ENCODE measurements at regions not wholly inside any gene's neighbourhood (a gene's known extent, or its start where the extent isn't known, plus 50 kb on each side); places are given as distances from the start of the nearest gene placed in this dataset.

DNA sequence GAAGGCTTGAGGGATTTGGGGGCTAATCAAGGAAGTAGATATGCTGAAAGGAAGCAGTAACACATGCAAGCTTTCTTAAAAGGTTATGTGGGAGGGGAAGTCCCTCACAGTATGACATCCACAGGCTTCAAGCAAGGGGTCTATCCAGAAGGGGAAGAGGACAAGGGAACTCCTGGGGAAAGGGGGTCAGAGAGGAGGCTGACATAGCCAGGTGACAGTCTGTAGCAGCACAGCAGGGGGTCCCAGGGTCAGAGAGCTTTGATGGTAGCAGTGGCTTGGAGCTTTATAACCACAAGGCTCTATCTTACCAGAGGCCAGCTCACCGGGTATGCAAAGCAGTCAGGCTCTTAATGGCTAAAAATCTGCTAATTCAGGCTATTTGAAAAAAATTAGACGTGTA lies 150.6 kb upstream of the NSMCE3 start:
- intact Hi-C loops (cut with DNase I), result no loop called here
- no peaks in the 10 kb centered on the region for H3K36me3 ChIP-seq (ENCODE audit: control insufficient read depth in 1 of 2, insufficient read depth in 2 of 2, low read length in 1 of 2)
- no peak for DNase-seq
- WGBS, 2 donors, result 77 to 79% methylated on average over 2 of the region's 2 CpGs
- no peak for ATAC-seq (ENCODE audit: low FRiP score)
- no peak overlapping the region for H3K27ac ChIP-seq (ENCODE audit: low read depth in 1 of 2, low read length in 2 of 2)
- no peak overlapping the region for H3K4me3 ChIP-seq (ENCODE audit: low read length in 2 of 2)
- no peaks in the 10 kb centered on the region for H3K9me3 ChIP-seq (ENCODE audit: control insufficient read depth, low read length)
- H3K4me1 ChIP-seq (ENCODE audit: control insufficient read depth in 1 of 2, insufficient read depth in 2 of 2, low read length in 2 of 2), result no peaks in the 10 kb centered on the region
- no peaks in the 10 kb centered on the region for H3K27me3 ChIP-seq (ENCODE audit: control insufficient read depth in 1 of 2, insufficient read depth in 2 of 2, low read length in 1 of 2)

DNA sequence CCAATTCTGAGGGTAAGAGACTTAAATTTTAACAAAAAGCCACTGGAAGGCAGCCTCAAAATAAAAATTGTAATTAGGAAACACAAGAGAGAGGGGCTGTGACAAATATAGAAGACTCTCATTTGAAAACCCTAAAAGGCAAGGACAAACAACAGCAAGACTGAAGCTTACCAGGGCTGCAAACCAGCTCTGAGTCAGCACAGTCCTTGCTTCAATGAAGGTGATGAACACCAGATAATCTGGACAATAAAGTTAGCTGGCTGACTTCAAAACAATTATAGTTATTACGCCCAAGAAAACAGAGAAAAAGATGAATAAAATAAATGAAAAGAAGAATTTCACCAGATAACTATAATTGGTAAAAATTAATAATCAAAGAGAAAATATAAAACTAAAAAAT lies 149.3 kb upstream of the NSMCE3 start:
- H3K36me3 ChIP-seq (ENCODE audit: control insufficient read depth in 1 of 2, insufficient read depth in 2 of 2, low read length in 1 of 2), result no peaks in the 10 kb centered on the region
- no peak overlapping the region for H3K27ac ChIP-seq (ENCODE audit: low read depth in 1 of 2, low read length in 2 of 2)
- H3K4me1 ChIP-seq (ENCODE audit: control insufficient read depth in 1 of 2, insufficient read depth in 2 of 2, low read length in 2 of 2), result no peaks in the 10 kb centered on the region
- ATAC-seq (ENCODE audit: low FRiP score), result no peak
- no peaks in the 10 kb centered on the region for H3K27me3 ChIP-seq (ENCODE audit: control insufficient read depth in 1 of 2, insufficient read depth in 2 of 2, low read length in 1 of 2)
- intact Hi-C loops (cut with DNase I), result no loop called here
- no peak for DNase-seq
- WGBS, 2 donors, result 97% methylated on average over 1 of the region's 1 CpG
- H3K4me3 ChIP-seq (ENCODE audit: low read length in 2 of 2), result no peak overlapping the region
- H3K9me3 ChIP-seq (ENCODE audit: control insufficient read depth, low read length), result no peaks in the 10 kb centered on the region

DNA sequence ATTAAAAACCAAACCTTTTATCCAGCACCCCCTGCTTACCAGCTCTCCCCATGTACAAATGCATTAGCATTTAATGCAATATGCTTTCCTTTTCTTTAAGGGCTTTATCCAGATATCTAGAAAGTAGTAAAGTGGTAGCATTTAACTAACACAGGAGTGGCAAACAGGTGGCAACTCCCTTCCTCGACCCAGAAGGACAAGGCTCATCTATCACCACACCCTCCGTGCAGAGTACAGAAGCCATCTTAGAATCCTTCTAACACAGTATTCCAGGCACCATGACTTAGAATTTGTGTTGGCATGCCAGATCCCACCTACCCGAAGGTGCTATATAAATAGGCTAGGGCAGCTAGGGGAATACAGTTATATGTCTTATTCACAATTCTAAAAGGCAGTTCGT lies 148.6 kb upstream of the NSMCE3 start:
- H3K27ac ChIP-seq (ENCODE audit: low read depth in 1 of 2, low read length in 2 of 2), result no peak overlapping the region
- no peak for DNase-seq

DNA sequence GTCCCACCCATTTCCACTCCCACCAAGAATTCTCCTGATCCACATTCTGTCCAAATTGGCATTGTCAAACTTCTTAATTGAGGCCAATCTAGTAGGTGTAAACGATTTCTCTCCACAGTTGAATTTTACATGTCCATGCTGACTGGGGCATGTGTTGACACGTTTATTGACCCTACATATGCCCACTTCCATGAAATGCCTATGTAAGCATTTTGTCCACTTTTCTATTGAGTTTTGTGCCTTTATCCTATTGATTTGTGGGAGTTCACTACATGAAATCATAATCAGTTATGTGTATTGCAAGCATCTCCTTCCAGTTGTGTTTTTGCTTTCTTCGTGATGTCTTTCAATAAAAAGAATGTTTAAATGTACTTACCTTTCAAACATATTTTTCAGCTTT lies 141.7 kb upstream of the NSMCE3 start:
- WGBS, 2 donors, result 87 to 91% methylated on average over 3 of the region's 3 CpGs
- Histone ChIP-seq H3K36me3 (ENCODE audit: control insufficient read depth in 1 of 2, insufficient read depth in 2 of 2, low read length in 1 of 2) (no peaks in the 10 kb centered on the region), H3K4me1 (ENCODE audit: control insufficient read depth in 1 of 2, insufficient read depth in 2 of 2, low read length in 2 of 2) (no peaks in the 10 kb centered on the region), H3K4me3 (ENCODE audit: low read length in 2 of 2) (no peak overlapping the region), H3K27ac (ENCODE audit: low read depth in 1 of 2, low read length in 2 of 2) (no peak overlapping the region), H3K9me3 (ENCODE audit: control insufficient read depth, low read length) (no peaks in the 10 kb centered on the region), H3K27me3 (ENCODE audit: control insufficient read depth in 1 of 2, insufficient read depth in 2 of 2, low read length in 1 of 2) (no peaks in the 10 kb centered on the region)
- DNase-seq, result no peak
- ATAC-seq (ENCODE audit: low FRiP score), result no peak
- intact Hi-C loops (cut with DNase I), result loop anchor here in 1 of 2 donors (1.0 kb wide), 1 partner anchor 23 kb away; no protein-coding TSS in a partner anchor

More for the DNA sequence above, 148.6 kb upstream of the NSMCE3 start:
- WGBS, 2 donors, result 65 to 79% methylated on average over 4 of the region's 4 CpGs
- no peaks in the 10 kb centered on the region for H3K27me3 ChIP-seq (ENCODE audit: control insufficient read depth in 1 of 2, insufficient read depth in 2 of 2, low read length in 1 of 2)
- no peak overlapping the region for H3K4me3 ChIP-seq (ENCODE audit: low read length in 2 of 2)
- intact Hi-C loops (cut with DNase I), result no loop called here
- no peaks in the 10 kb centered on the region for H3K36me3 ChIP-seq (ENCODE audit: control insufficient read depth in 1 of 2, insufficient read depth in 2 of 2, low read length in 1 of 2)
- H3K9me3 ChIP-seq (ENCODE audit: control insufficient read depth, low read length), result no peaks in the 10 kb centered on the region
- no peak for ATAC-seq (ENCODE audit: low FRiP score)
- no peaks in the 10 kb centered on the region for H3K4me1 ChIP-seq (ENCODE audit: control insufficient read depth in 1 of 2, insufficient read depth in 2 of 2, low read length in 2 of 2)

DNA sequence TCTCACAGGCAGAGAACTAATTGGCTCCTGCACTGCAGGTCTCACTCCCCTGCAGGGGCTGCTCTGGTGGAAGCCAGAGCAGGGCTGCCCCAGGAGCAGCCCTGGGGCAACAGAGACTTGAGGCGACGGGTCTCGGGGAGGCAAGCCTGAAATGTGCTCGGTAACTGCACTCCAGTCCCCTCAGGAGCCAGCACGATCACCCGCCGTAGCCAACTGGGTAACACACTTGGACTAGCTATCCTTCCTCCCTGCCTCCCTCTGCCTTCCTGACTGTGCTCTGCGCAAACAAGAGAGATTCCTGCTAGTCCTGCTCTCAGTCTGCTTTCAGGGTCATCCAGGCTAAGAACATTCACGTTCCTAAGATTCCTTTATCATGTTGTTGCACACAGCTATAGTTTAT lies 140.7 kb upstream of the NSMCE3 start:
- Histone ChIP-seq H3K4me3 (ENCODE audit: low read length in 2 of 2) (no peak overlapping the region), H3K9me3 (ENCODE audit: control insufficient read depth, low read length) (no peaks in the 10 kb centered on the region), H3K27ac (ENCODE audit: low read depth in 1 of 2, low read length in 2 of 2) (no peak overlapping the region), H3K4me1 (ENCODE audit: control insufficient read depth in 1 of 2, insufficient read depth in 2 of 2, low read length in 2 of 2) (no peaks in the 10 kb centered on the region), H3K36me3 (ENCODE audit: control insufficient read depth in 1 of 2, insufficient read depth in 2 of 2, low read length in 1 of 2) (no peaks in the 10 kb centered on the region), H3K27me3 (ENCODE audit: control insufficient read depth in 1 of 2, insufficient read depth in 2 of 2, low read length in 1 of 2) (no peaks in the 10 kb centered on the region)
- whole genome bisulfite sequencing, 2 donors, result 36 to 41% methylated on average over 9 of the region's 9 CpGs
- DNase-seq, result no peak
- intact Hi-C loops (cut with DNase I), result no loop called here
- no peak for ATAC-seq (ENCODE audit: low FRiP score)

DNA sequence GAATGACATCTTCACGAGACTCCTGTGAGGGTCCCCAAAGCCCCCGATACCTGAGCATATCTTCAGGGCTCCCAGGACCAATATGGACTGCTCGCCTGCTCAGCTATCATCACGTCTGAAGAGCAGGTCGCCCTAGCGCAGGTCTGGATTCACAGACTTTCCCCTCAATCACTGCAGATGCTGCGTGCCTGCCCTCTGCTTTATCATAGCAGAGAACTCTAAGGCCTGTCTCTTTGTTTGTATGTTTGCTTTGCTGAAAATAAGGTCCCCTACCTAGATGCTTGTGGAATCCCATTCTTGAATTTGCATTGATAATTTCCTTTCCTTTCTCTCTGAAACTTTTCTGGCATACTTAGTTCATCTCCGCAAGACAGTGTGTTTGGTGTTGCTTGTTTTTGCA lies 140.3 kb upstream of the NSMCE3 start:
- intact Hi-C loops (cut with DNase I), result no loop called here
- WGBS, 2 donors, result 66 to 69% methylated on average over 8 of the region's 8 CpGs

GRCh38 chr15:29405564-29405963 lies 135.9 kb upstream of the NSMCE3 start:
- Histone ChIP-seq H3K4me1 (ENCODE audit: control insufficient read depth in 1 of 2, insufficient read depth in 2 of 2, low read length in 2 of 2) (no peaks in the 10 kb centered on the region), H3K4me3 (ENCODE audit: low read length in 2 of 2) (no peak overlapping the region), H3K27me3 (ENCODE audit: control insufficient read depth in 1 of 2, insufficient read depth in 2 of 2, low read length in 1 of 2) (no peaks in the 10 kb centered on the region), H3K27ac (ENCODE audit: low read depth in 1 of 2, low read length in 2 of 2) (no peak overlapping the region), H3K9me3 (ENCODE audit: control insufficient read depth, low read length) (no peaks in the 10 kb centered on the region), H3K36me3 (ENCODE audit: control insufficient read depth in 1 of 2, insufficient read depth in 2 of 2, low read length in 1 of 2) (no peaks in the 10 kb centered on the region)
- intact Hi-C loops (cut with DNase I), result no loop called here
- WGBS, 2 donors, result 86 to 88% methylated on average over 12 of the region's 12 CpGs
- DNase-seq (no peak), ATAC-seq (ENCODE audit: low FRiP score) (no peak)

More for the DNA sequence above, 140.3 kb upstream of the NSMCE3 start:
- H3K36me3 ChIP-seq (ENCODE audit: control insufficient read depth in 1 of 2, insufficient read depth in 2 of 2, low read length in 1 of 2), result no peaks in the 10 kb centered on the region
- H3K27me3 ChIP-seq (ENCODE audit: control insufficient read depth in 1 of 2, insufficient read depth in 2 of 2, low read length in 1 of 2), result no peaks in the 10 kb centered on the region
- H3K27ac ChIP-seq (ENCODE audit: low read depth in 1 of 2, low read length in 2 of 2), result no peak overlapping the region
- H3K4me1 ChIP-seq (ENCODE audit: control insufficient read depth in 1 of 2, insufficient read depth in 2 of 2, low read length in 2 of 2), result no peaks in the 10 kb centered on the region
- H3K9me3 ChIP-seq (ENCODE audit: control insufficient read depth, low read length), result no peaks in the 10 kb centered on the region
- H3K4me3 ChIP-seq (ENCODE audit: low read length in 2 of 2), result no peak overlapping the region
- ATAC-seq (ENCODE audit: low FRiP score) (no peak), DNase-seq (no peak)

DNA sequence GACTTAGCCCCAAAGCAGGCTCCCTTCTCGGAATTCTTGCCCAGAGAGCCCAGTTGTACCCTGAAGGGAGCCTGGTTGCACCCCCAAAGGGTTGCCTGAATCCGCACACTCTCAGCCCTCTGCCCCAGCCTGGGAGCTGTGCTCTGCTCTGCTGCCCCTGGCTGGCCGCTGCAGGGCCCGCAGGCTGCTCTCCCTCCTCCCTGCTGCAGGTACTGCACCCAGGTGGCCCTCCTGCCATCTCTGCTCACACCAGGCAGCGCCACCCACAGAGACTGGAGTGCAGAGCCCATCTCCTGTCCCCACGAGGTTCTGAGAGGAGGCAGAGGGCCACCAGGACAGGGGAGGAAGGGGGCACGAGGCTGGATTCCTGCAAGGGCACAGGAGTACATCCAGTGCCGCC lies 134.2 kb upstream of the NSMCE3 start:
- Histone ChIP-seq H3K36me3 (ENCODE audit: control insufficient read depth in 1 of 2, insufficient read depth in 2 of 2, low read length in 1 of 2) (no peaks in the 10 kb centered on the region), H3K9me3 (ENCODE audit: control insufficient read depth, low read length) (no peaks in the 10 kb centered on the region), H3K27ac (ENCODE audit: low read depth in 1 of 2, low read length in 2 of 2) (no peak overlapping the region), H3K4me1 (ENCODE audit: control insufficient read depth in 1 of 2, insufficient read depth in 2 of 2, low read length in 2 of 2) (no peaks in the 10 kb centered on the region), H3K27me3 (ENCODE audit: control insufficient read depth in 1 of 2, insufficient read depth in 2 of 2, low read length in 1 of 2) (no peaks in the 10 kb centered on the region), H3K4me3 (ENCODE audit: low read length in 2 of 2) (no peak overlapping the region)
- intact Hi-C loops (cut with DNase I), result no loop called here
- ATAC-seq (ENCODE audit: low FRiP score) (peak; percentile 23), DNase-seq (no peak)
- 44 to 49% methylated on average over 8 of the region's 8 CpGs for WGBS, 2 donors

DNA sequence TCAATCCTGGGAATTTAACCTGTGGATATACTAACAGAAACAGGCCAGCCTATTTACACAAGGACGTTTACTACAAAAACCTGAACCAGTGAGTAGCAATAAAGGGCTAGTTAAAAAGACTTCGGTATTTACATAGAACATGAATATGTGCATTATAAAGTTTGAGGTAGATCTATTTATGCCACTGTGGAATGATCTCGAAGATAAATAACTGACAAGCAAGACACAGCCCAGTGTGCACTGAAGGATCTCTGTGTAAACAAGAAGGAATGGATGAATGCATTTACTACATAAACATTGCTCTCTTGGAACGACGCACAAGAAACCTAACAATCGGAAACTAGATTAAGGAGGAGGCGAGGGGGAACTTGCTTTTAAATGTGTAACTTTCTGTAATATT lies 132.0 kb upstream of the NSMCE3 start:
- Histone ChIP-seq H3K4me1 (ENCODE audit: control insufficient read depth in 1 of 2, insufficient read depth in 2 of 2, low read length in 2 of 2) (no peaks in the 10 kb centered on the region), H3K9me3 (ENCODE audit: control insufficient read depth, low read length) (no peaks in the 10 kb centered on the region), H3K27me3 (ENCODE audit: control insufficient read depth in 1 of 2, insufficient read depth in 2 of 2, low read length in 1 of 2) (no peaks in the 10 kb centered on the region), H3K36me3 (ENCODE audit: control insufficient read depth in 1 of 2, insufficient read depth in 2 of 2, low read length in 1 of 2) (no peaks in the 10 kb centered on the region), H3K27ac (ENCODE audit: low read depth in 1 of 2, low read length in 2 of 2) (no peak overlapping the region), H3K4me3 (ENCODE audit: low read length in 2 of 2) (no peak overlapping the region)
- ATAC-seq (ENCODE audit: low FRiP score) (no peak), DNase-seq (no peak)
- 40 to 45% methylated on average over 7 of the region's 7 CpGs for WGBS, 2 donors
- intact Hi-C loops (cut with DNase I), result no loop called here

Data from aorta (tissue), 5 donors.